ENCODE measurements at regions not wholly inside any gene's neighbourhood (a gene's known extent, or its start where the extent isn't known, plus 50 kb on each side); places are given as distances from the start of the nearest gene placed in this dataset.

DNA sequence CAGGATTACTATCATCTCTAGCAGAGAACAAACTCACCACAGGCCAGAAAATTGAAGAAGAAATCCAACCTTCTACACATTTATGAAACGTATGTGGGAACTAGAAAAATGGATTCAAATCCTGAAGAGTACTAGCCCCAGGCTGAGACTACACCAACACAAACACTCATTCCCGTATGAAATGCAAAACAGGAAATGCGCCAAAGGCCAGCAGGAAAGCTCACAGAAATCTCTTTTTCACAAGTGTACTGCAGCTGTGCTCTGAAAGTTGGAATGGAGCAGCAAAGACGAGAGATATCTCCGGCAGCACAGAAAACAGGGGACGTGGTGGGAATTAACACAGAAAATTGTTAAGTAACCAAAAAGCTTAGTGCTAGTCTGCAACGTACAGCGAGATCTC, 913.5 kb downstream of the TDRD15 start:
- TF ChIP-seq, protein P1, sequence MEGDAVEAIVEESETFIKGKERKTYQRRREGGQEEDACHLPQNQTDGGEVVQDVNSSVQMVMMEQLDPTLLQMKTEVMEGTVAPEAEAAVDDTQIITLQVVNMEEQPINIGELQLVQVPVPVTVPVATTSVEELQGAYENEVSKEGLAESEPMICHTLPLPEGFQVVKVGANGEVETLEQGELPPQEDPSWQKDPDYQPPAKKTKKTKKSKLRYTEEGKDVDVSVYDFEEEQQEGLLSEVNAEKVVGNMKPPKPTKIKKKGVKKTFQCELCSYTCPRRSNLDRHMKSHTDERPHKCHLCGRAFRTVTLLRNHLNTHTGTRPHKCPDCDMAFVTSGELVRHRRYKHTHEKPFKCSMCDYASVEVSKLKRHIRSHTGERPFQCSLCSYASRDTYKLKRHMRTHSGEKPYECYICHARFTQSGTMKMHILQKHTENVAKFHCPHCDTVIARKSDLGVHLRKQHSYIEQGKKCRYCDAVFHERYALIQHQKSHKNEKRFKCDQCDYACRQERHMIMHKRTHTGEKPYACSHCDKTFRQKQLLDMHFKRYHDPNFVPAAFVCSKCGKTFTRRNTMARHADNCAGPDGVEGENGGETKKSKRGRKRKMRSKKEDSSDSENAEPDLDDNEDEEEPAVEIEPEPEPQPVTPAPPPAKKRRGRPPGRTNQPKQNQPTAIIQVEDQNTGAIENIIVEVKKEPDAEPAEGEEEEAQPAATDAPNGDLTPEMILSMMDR (IDR thresholded peaks at IDR 0.05; ENCODE audit: insufficient read depth, low read length, poor library complexity, severe bottlenecking) = no peak
- no peak for TF ChIP-seq EZH2phosphoT487 (conservative IDR thresholded peaks at IDR 0.05; ENCODE audit: low read length)
